Colon (tissue), 2 donors: ENCODE measurements at regions not wholly inside any gene's neighbourhood (a gene's known extent, or its start where the extent isn't known, plus 50 kb on each side); places are given as distances from the start of the nearest gene placed in this dataset.

Experiments used
- FAIRE-seq: peaks from 2 replicates; lab custom pipeline; 2012; peaks lifted over from hg19 to GRCh38; lab: Jason Lieb, UNC
- donor health status: control.
- donor health status: control.

- no peak for FAIRE-seq
These were observed 95.1 kb upstream of the PLET1 start for GRCh38 chr11:112355726-112356125.

GRCh38 chr11:112357488-112357887 lies 96.8 kb upstream of the PLET1 start:
- no peak for FAIRE-seq

GRCh38 chr11:112361396-112361795 lies 100.7 kb upstream of the PLET1 start:
- no peak for FAIRE-seq

- no peak for FAIRE-seq
These were observed 102.9 kb upstream of the PLET1 start for GRCh38 chr11:112363527-112363926.

DNA sequence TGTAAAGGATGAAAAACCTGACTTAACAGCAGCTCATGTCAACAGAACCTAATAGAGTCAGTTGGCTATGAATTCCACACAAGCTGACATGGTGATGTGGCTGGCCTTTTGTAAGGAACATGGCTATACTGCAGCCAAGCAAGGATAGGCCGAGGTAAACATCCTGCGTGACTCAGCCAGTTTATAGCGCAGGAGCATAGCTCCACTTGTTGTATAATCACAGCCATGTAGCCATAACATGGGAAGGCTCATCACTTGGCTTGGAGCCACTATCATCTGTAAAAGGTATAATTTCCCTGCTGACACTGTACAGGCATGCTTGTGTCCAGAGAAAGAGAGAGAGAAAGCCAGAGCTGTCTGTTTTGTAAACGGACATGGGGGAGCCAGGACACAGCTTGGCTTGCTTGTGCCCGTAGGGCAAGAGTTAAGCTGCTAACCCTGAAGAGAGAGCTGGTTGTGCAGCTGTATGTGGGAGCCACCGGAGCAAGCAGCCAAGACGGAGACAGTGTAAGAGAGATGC lies 104.4 kb upstream of the PLET1 start:
- FAIRE-seq: no peak

DNA sequence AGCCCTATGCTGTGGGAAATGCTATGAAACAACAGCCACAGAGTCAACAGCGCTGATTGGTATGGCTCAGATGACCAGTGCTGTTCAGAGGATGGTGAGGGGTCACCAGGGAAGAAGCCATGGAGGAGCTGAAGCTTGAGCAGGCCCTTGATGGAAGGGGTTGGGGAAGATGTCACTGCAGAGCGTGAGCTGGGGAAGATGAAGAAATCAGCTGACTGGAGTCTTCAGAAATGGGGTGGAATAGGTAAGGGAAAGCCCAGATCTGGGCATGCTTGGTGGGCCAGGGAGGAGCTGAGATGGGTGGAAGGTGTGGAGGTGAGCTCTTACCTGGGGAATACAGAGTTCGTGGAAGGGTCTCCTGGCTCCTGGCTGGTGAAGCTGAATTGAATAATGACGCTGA lies 105.4 kb upstream of the PLET1 start:
- no peak for FAIRE-seq

DNA sequence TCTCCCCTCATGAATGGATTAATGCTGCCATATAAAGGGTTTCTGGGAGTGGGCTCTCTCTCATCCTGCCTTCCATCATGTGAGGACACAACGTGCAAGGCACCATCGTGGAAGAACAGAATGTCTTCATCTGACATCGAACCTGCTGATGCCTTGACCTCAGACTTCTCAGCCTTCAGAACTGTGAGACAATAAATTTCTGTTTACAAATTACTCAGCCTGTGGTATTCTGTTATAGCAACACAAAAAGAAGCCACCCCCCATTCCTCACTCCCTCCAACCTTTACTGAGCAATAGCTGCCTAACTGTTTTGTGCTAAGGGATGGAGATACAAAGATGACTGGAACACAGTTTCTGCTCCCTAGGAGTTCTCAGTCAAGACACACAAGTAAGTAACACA lies 106.1 kb upstream of the PLET1 start:
- FAIRE-seq: no peak

DNA sequence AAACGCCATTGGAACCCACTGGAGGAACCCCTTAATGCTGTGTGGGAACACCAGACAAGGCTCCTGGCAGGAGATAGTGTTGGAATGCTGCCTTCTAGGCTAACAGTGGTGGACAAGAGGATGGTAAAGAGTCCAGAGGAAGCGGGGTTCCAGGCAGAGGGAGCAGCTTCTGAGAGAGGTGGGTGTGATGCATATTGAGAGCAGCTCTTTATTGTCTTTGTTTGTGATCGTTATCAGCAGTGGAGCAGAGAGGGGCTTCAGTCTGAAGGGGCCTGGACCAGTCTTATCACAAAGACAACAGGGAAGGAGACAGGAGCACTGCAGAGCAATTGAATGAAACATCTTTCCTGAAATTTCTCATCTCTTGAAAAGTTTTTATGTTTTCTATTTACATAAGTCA lies 106.8 kb upstream of the PLET1 start:
- no peak for FAIRE-seq

GRCh38 chr11:112367895-112368294 lies 107.2 kb upstream of the PLET1 start:
- FAIRE-seq: no peak

- FAIRE-seq: no peak
These were observed 107.7 kb upstream of the PLET1 start for GRCh38 chr11:112368381-112368780.

DNA sequence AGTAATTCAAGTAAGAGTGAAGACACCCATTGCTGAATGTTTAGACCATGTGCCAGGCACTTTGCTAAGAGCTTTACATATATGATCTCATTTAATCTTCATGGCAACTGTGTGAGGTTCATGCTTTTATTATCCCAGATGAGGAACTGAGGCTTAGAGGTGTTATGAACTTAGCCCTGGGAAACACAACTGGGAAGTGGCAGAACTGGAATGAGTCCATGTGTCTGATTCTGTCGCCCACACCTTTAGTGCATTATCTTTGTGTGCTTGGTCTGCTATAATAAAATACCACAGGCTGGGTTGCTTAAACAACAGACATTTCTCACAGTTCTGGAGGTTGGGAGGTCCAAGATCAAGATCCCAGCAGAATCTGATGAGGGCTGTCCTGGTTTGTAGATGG lies 108.7 kb upstream of the PLET1 start:
- FAIRE-seq: no peak

DNA sequence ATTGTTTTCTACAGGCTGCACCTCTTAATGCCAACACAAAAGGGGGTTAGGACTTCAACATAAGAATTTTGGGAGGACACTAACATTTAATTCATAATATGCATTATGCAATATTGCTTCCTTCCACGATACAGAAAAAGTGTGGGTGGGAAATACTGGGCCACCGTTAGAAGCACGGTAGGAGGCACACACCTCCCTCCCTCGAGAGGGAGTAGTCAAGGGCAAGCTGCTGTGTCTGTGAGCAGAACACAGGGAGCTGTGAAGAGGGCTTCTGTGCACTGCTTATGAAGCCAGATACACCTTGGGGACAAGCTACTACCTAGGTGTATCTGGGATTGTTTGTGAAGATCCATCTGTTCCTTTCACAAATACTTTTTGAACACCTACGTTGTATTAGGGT lies 109.3 kb upstream of the PLET1 start:
- no peak for FAIRE-seq

- FAIRE-seq: no peak
These were observed 114.0 kb upstream of the PLET1 start for GRCh38 chr11:112374486-112375140.

DNA sequence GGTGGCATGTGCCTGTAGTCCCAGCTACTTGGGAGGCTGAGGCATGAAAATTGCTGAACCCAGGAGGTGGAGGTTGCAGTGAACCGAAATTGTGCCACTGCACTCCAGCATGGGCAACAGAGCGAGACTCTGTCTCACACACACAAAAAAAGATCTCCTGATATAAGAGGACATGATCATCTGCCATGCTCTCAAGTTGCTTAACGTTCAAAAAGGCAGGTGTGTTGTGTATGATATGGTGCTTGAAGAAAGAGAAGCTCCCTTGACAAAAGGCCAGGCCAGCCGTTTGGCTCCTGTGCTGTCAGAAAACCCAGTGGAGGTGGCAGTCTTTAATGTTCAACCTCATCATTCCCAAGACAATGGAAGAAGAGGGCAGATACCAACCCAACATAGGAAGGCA lies 117.3 kb upstream of the PLET1 start:
- FAIRE-seq: no peak

DNA sequence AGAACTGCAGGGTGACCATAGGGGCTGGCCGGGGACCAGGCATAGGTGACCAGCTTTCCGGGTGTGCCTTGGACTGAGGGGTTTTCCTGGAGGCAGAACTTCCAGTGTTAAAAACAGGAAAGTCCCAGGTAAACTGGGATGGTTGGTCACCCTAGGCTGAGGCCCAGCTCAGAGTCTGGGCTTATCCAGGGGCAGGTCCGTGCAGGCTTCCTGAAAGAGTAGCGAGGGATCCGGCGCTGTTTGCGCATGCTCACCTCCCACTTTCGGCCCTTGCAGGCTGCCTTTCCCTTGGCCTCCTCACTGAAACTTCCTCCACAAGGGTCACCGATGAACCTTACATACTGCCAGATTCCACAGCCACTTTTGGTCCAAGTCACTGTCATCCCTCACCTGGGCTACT lies 119.8 kb upstream of the PLET1 start:
- no peak for FAIRE-seq

GRCh38 chr11:112381578-112381977 lies 120.9 kb upstream of the PLET1 start:
- no peak for FAIRE-seq

DNA sequence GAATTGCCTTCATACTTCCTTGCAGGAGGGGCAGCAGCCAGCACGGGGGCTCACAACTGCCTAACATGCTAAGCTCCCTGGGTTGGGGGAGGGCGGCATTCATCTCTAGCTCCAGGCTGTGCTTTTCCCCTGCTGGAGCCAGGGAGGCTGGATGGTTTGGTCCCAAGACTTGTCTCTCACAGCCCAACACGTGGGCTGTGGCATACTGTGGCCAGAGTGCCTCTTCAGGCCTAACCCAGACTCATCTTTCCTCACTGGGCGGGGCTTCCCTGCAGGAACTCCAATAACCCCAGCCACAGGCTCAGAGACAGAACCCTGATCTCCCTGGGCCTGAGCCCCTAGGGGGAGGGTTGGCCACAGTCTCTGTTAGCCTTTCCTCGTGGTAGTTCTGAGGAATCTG lies 121.9 kb upstream of the PLET1 start:
- FAIRE-seq: no peak

DNA sequence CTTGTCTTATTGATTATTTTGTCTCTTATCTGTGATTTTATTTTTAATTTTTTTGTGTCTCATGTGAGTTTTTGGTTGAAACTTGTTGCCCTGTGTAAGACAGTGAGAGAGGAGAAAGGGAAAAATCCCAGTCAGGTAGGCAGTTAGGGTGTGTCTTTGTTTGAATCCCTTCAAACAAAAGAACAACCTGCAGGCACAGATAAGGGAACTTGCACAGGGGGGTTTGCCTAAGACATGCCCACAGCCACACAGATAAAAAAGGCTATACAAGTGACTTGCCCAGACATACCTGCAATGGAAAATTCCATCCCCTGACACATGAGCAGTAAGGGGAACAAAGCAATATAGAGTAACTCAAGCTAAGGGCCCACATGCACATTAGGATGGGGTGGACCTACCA lies 127.8 kb upstream of the PLET1 start:
- FAIRE-seq: no peak

- no peak for FAIRE-seq
These were observed 130.4 kb upstream of the PLET1 start for GRCh38 chr11:112391086-112391485.

GRCh38 chr11:112392904-112393303 lies 132.2 kb upstream of the PLET1 start:
- no peak for FAIRE-seq

DNA sequence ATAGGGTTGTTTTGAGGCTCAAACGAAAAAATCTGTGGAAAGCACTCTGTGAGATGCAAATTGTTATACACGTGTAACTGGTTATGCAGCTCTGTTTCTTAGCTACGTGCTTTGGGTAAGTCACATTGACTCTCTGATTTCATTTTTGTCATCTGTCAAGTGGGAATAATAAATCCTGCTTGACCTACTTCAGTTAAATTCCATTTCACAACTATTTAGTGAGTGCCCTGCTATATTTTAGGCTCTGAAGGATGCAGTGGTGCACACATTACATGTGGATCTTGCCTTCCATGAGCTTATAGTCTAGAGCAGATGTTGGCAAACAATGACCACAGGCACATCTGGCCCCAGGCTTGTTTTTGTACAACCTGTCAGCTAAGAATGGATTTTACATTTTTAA lies 133.6 kb upstream of the PLET1 start:
- FAIRE-seq: no peak

GRCh38 chr11:112396076-112396475 lies 135.4 kb upstream of the PLET1 start:
- no peak for FAIRE-seq

DNA sequence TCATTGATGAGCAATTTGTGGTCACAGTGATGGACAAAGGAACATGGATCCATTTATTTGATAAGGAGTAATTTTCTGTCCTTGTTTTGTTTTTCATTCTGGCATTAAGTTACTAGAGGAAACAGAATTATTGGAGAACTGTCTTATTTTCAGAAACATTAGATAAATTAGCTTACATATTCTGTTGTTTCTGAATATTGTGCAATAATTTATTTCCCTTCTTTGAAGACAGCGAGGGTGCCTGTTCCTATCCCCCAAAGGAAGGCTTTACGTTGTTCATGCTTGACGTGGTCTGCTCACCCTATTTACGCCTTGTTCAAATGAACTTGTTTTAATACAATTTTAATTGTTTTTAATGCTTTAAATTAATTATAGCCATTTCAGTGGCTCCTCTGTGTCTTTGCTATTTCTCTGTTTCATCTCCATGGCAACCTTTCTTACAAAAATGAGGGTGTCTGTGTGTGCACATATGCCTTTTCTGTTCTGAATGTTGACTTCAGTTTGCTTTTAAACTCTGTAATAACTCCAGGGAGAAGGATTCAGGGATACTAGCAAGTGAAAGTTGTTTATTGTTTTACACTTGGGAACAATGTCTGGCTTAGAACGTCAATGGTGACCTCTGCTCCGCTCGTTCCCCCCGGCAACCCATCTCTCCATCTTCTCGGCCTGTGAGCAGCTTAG lies 138.3 kb upstream of the PLET1 start:
- no peak for FAIRE-seq

GRCh38 chr11:112400476-112401014 lies 139.9 kb upstream of the PLET1 start:
- FAIRE-seq: no peak
